Activated naive CD8-positive, alpha-beta T cell treated with anti-CD3 and anti-CD28 coated beads, Interleukin-2, amount 50 U/mL, for 24 hours (primary cell): ENCODE measurements at regions not wholly inside any gene's neighbourhood (a gene's known extent, or its start where the extent isn't known, plus 50 kb on each side); places are given as distances from the start of the nearest gene placed in this dataset.
"Not testable (repeated sequence)": the region's sequence is repeated elsewhere in the genome, so short reads cannot be mapped to it uniquely, and the experiment has no call there.

Experiments used
- ATAC-seq: fragments of 150-1000 bp; cut with Tn5 transposase; one replicate; pipeline ENCODE4 v1.10.0; 2021
- DNase-seq: peaks from one replicate; pipeline ENCODE4 v3.0.0; 2021
- H3K27ac Mint-ChIP-seq: one replicate; pipeline ENCODE4 v1.8.0; 2021; ENCODE audit warnings: mild to moderate bottlenecking, mixed read lengths
- H3K27me3 Mint-ChIP-seq: one replicate; pipeline ENCODE4 v1.8.0; 2021; ENCODE audit warnings: mixed read lengths
- H3K36me3 Mint-ChIP-seq: one replicate; pipeline ENCODE4 v1.8.0; 2021; ENCODE audit warnings: low read depth, mixed read lengths
- H3K4me1 Mint-ChIP-seq: one replicate; pipeline ENCODE4 v1.8.0; 2021; ENCODE audit warnings: mixed read lengths
- H3K4me3 Mint-ChIP-seq: one replicate; pipeline ENCODE4 v1.8.0; 2021; ENCODE audit warnings: mild to moderate bottlenecking, moderate library complexity, mixed read lengths
- H3K9me3 Mint-ChIP-seq: one replicate; pipeline ENCODE4 v1.8.0; 2021; ENCODE audit warnings: mixed read lengths

- ATAC-seq, H3K4me1 Mint-ChIP-seq, H3K27me3 Mint-ChIP-seq, H3K9me3 Mint-ChIP-seq, H3K36me3 Mint-ChIP-seq, H3K4me3 Mint-ChIP-seq, H3K27ac Mint-ChIP-seq, DNase-seq: not testable (repeated sequence)
Observed at GRCh38 chr2:180872781-180873180, 107.6 kb upstream of the UBE2E3 start.

GRCh38 chr2:180872255-180872654 lies 108.2 kb upstream of the UBE2E3 start:
- Mint-ChIP-seq H3K27me3 (peaks cover 9% of the 10 kb centered on the region), H3K27ac (no peak overlapping the region), H3K9me3 (peaks cover 4% of the 10 kb centered on the region), H3K4me3 (no peak overlapping the region), H3K36me3 (no peaks in the 10 kb centered on the region), H3K4me1 (no peaks in the 10 kb centered on the region)
- no peak for DNase-seq
- no peak for ATAC-seq

DNA sequence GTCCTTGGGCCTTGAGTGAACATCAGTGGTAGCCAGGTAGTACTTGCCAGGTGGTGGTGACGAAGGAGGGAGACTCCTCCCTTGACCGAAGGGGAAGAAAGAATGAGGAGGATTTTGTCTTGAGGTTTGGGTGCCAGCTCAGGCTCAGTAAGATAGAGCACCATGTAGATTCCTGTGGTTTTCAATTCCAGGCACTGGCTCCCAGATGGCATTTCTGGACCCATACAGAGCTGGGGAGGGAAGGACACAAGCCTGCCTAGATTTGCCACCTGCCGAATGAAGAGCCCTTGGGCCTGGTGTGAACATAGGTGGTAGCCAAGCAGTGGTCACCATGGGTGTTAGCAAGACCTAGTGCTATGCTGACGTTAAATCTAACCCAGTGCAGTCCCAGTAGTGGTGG lies 108.8 kb upstream of the UBE2E3 start:
- H3K27me3 Mint-ChIP-seq = peaks cover 9% of the 10 kb centered on the region
- H3K9me3 Mint-ChIP-seq = peaks cover under 1% of the 10 kb centered on the region

DNA sequence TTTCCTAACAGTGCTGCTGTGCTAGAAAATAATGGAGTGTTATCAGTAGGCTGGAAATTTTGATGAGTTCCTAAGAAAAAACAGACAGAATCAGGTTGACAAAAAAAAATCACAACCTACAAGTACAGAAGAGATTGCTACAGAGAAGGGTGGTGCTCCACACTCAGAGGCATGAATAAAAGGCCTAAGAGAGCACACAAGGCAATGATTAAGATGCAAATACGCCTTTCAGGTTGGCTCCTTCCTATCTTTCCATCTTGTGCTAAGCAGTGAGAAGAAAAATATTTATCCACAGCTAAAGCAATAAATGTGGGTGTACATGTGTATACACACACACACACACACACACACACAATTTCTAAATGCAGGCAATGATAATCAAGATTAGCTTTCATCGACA lies 130.6 kb upstream of the UBE2E3 start:
- DNase-seq (no peak), ATAC-seq (no peak)
- no peaks in the 10 kb centered on the region for H3K4me1 Mint-ChIP-seq
- no peak overlapping the region for H3K4me3 Mint-ChIP-seq
- H3K27me3 Mint-ChIP-seq = no peaks in the 10 kb centered on the region
- H3K36me3 Mint-ChIP-seq = no peaks in the 10 kb centered on the region
- no peak overlapping the region for H3K27ac Mint-ChIP-seq
- H3K9me3 Mint-ChIP-seq = no peaks in the 10 kb centered on the region

More for the DNA sequence above, 108.8 kb upstream of the UBE2E3 start:
- H3K27ac Mint-ChIP-seq = no peak overlapping the region
- DNase-seq = no peak
- H3K4me1 Mint-ChIP-seq = no peaks in the 10 kb centered on the region
- ATAC-seq = no peak
- H3K4me3 Mint-ChIP-seq = no peak overlapping the region
- no peaks in the 10 kb centered on the region for H3K36me3 Mint-ChIP-seq

DNA sequence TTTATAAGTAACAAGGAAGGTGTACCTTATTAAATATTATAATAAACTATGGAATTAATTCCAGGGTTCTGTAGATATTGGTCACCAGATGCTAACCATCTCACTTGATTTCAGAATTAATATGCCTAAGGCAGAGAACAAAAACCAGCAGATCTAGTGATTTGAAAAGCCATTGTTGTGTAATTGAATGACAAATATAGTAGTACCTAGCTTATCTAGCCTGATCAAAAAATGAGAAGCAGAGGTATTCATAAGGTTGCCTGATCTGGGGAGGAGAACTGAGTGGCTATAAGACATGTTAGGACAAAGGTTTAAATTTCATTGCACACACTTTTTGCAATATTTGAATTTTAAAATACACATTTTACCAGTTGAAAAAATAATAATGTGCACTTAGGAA lies 132.0 kb upstream of the UBE2E3 start:
- DNase-seq = no peak
- Mint-ChIP-seq H3K9me3 (no peaks in the 10 kb centered on the region), H3K36me3 (no peaks in the 10 kb centered on the region), H3K4me1 (no peaks in the 10 kb centered on the region), H3K27ac (no peak overlapping the region), H3K27me3 (no peaks in the 10 kb centered on the region), H3K4me3 (no peak overlapping the region)
- ATAC-seq = no peak

GRCh38 chr2:180846756-180847472 lies 133.5 kb upstream of the UBE2E3 start:
- Mint-ChIP-seq H3K9me3 (no peaks in the 10 kb centered on the region), H3K4me1 (no peaks in the 10 kb centered on the region), H3K27ac (no peak overlapping the region), H3K36me3 (no peaks in the 10 kb centered on the region), H3K27me3 (no peaks in the 10 kb centered on the region), H3K4me3 (no peak overlapping the region)
- DNase-seq (no peak), ATAC-seq (no peak)

GRCh38 chr2:180842461-180842860 lies 137.9 kb upstream of the UBE2E3 start:
- ATAC-seq = no peak
- Mint-ChIP-seq H3K4me1 (no peaks in the 10 kb centered on the region), H3K27me3 (no peaks in the 10 kb centered on the region), H3K9me3 (no peaks in the 10 kb centered on the region), H3K4me3 (no peak overlapping the region), H3K36me3 (no peaks in the 10 kb centered on the region), H3K27ac (no peak overlapping the region)
- no peak for DNase-seq

GRCh38 chr2:180840641-180841040 lies 139.8 kb upstream of the UBE2E3 start:
- H3K9me3 Mint-ChIP-seq = no peaks in the 10 kb centered on the region

DNA sequence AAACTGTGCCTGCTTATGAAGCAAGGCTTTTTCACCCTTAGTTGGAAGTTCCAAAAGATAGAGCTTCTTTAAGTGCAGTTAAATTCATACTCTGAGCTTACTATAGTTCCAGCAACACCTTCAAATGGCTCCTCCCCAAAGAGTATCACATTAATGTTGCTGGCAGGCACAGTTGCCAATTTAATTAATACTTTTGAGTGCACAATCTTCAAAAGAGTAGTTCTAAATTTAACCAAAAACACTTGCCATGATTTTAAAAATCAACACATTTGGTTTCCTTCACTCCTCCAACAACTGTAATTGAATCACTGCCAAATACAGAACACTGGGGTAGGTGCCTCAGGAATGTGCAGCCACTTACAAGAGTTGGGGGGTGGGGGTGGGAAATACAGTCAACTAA lies 150.6 kb upstream of the UBE2E3 start:
- no peak overlapping the region for H3K27ac Mint-ChIP-seq
- no peaks in the 10 kb centered on the region for H3K4me1 Mint-ChIP-seq
- H3K9me3 Mint-ChIP-seq = no peaks in the 10 kb centered on the region
- ATAC-seq (no peak), DNase-seq (no peak)
- no peaks in the 10 kb centered on the region for H3K36me3 Mint-ChIP-seq
- H3K4me3 Mint-ChIP-seq = no peak overlapping the region
- H3K27me3 Mint-ChIP-seq = peaks cover 6% of the 10 kb centered on the region

More at GRCh38 chr2:180840641-180841040, 139.8 kb upstream of the UBE2E3 start:
- no peaks in the 10 kb centered on the region for H3K36me3 Mint-ChIP-seq
- no peaks in the 10 kb centered on the region for H3K27me3 Mint-ChIP-seq
- ATAC-seq = no peak
- H3K4me1 Mint-ChIP-seq = no peaks in the 10 kb centered on the region
- H3K4me3 Mint-ChIP-seq = no peak overlapping the region
- no peak for DNase-seq
- H3K27ac Mint-ChIP-seq = no peak overlapping the region

DNA sequence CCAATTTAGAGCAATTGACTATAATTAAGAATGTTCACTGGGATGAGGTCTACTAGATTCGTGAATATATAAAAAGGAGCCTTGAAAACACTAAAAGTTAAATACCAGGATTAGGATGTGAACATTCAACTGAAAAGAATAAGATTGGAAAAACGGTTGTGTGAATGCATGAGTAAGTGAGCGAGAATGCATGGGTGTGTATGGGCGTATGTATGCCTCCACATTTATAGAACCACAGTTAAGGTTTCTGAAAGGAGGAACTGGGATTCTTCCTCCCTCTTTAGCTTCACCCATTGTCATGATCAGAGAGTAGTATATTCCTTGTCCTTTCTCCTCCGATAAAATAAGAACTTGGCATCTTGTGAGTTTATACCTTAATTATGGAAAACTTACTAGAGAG lies 151.1 kb upstream of the UBE2E3 start:
- no peaks in the 10 kb centered on the region for H3K4me1 Mint-ChIP-seq
- peaks cover 6% of the 10 kb centered on the region for H3K27me3 Mint-ChIP-seq
- ATAC-seq = no peak
- H3K9me3 Mint-ChIP-seq = no peaks in the 10 kb centered on the region
- H3K4me3 Mint-ChIP-seq = no peak overlapping the region
- no peak for DNase-seq
- no peak overlapping the region for H3K27ac Mint-ChIP-seq
- no peaks in the 10 kb centered on the region for H3K36me3 Mint-ChIP-seq

GRCh38 chr2:180828756-180829155 lies 151.6 kb upstream of the UBE2E3 start:
- no peak for ATAC-seq
- no peaks in the 10 kb centered on the region for H3K4me1 Mint-ChIP-seq
- no peak overlapping the region for H3K27ac Mint-ChIP-seq
- no peak for DNase-seq
- H3K9me3 Mint-ChIP-seq = no peaks in the 10 kb centered on the region
- H3K36me3 Mint-ChIP-seq = no peaks in the 10 kb centered on the region
- H3K27me3 Mint-ChIP-seq = peaks cover 6% of the 10 kb centered on the region
- no peak overlapping the region for H3K4me3 Mint-ChIP-seq

DNA sequence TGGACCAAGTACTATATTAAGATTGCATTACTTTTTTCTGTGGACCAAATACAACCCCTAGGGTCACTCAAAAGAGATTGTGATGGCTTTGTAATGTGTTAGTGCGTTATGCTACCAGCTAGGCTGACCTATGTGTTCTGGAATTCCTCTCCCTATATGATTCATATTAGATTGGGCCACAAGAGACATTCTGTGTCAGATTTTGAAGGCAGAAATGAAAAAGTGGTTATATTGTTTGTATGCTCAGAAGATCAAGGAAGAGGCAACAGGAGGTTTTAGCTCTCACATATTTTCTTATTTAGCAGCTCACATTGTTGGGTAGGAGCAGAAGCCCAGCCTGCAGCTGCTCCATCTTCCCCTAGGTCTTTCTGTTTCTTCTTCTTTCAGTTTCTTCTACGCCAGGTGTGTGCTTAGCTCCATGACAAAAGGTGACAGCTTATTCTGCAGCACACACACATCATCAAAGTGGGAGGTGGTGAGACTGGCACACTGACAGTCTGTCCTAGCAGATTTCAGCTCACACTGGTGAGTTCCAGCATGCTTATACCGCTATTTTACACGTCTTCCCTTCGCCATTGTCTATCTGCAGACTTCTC lies 156.8 kb upstream of the UBE2E3 start:
- Mint-ChIP-seq H3K9me3 (no peaks in the 10 kb centered on the region), H3K36me3 (no peaks in the 10 kb centered on the region), H3K4me3 (no peak overlapping the region), H3K27me3 (peaks cover 4% of the 10 kb centered on the region), H3K4me1 (no peaks in the 10 kb centered on the region), H3K27ac (no peak overlapping the region)
- DNase-seq = no peak
- ATAC-seq = no peak

DNA sequence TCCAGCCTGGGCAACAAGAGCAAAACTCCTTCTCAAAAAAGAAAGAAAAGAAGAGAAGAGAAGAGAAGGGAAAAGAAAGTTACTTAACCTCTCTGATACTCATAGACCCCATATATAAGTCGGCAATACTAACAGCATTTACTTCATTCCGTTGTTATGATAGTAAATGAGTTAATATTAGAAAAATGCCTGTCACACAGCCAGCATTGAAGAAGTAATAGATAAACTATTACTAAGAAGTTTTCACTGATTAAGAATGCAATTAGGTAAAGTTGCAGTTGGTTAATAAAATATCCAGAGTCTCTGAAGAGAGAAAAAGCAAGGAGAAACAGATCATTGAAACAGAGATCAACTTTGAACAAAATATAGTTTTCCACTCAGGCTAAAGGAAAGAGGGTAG lies 161.3 kb upstream of the UBE2E3 start:
- Mint-ChIP-seq H3K27ac (no peak overlapping the region), H3K4me3 (no peak overlapping the region), H3K4me1 (no peaks in the 10 kb centered on the region), H3K36me3 (no peaks in the 10 kb centered on the region), H3K27me3 (peaks cover 2% of the 10 kb centered on the region), H3K9me3 (peaks cover 11% of the 10 kb centered on the region)
- no peak for DNase-seq
- no peak for ATAC-seq

GRCh38 chr2:180818700-180819099 lies 161.7 kb upstream of the UBE2E3 start:
- H3K9me3 Mint-ChIP-seq = peaks cover 11% of the 10 kb centered on the region
- not testable (repeated sequence) for H3K36me3 Mint-ChIP-seq, ATAC-seq, DNase-seq, H3K4me3 Mint-ChIP-seq, H3K27ac Mint-ChIP-seq, H3K4me1 Mint-ChIP-seq, H3K27me3 Mint-ChIP-seq

DNA sequence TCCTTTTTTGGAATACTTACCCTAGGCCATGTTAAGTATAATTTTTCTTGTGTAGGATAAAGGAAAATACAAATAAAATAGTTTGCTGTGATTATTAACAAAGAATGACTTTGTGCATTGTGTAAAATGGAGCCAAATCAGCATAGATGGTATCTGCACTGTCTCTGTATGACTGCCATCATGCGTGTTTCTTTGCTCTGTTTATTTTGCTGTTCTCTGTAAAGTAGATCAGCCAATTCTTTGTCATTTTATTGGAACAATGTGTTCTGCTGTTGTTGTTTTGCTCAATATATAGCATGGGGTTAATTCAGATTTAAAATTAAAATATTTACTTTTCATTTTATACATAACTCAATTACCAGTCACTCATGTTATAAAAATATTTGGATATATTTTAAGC lies 181.3 kb upstream of the UBE2E3 start:
- DNase-seq = no peak
- Mint-ChIP-seq H3K36me3 (no peaks in the 10 kb centered on the region), H3K4me1 (no peaks in the 10 kb centered on the region), H3K4me3 (no peak overlapping the region), H3K9me3 (no peaks in the 10 kb centered on the region), H3K27me3 (no peaks in the 10 kb centered on the region), H3K27ac (no peak overlapping the region)
- ATAC-seq = no peak
